ENCODE measurements at regions not wholly inside any gene's neighbourhood (a gene's known extent, or its start where the extent isn't known, plus 50 kb on each side); places are given as distances from the start of the nearest gene placed in this dataset.

- H3K9me3 Mint-ChIP-seq (ENCODE audit: unreplicated experiment) = peaks cover 14% of the 10 kb centered on the region
- no peak for TF ChIP-seq CTCF (IDR thresholded peaks at IDR 0.05; ENCODE audit: partially characterized antibody, unreplicated experiment)
- no peaks in the 10 kb centered on the region for H3K36me3 Mint-ChIP-seq (ENCODE audit: unreplicated experiment)
- H3K4me3 Mint-ChIP-seq (ENCODE audit: unreplicated experiment) = no peak overlapping the region
- no peak for DNase-seq
- H3K27me3 Mint-ChIP-seq (ENCODE audit: unreplicated experiment) = peaks cover 2% of the 10 kb centered on the region
- no peak overlapping the region for H3K27ac Mint-ChIP-seq (ENCODE audit: unreplicated experiment)
- no peaks in the 10 kb centered on the region for H3K4me1 Mint-ChIP-seq (ENCODE audit: low read depth, unreplicated experiment)
Observed at GRCh38 chr12:34334538-34334937, 312.2 kb downstream of the ALG10 start.

- H3K36me3 Mint-ChIP-seq (ENCODE audit: unreplicated experiment) = no peaks in the 10 kb centered on the region
- DNase-seq = no peak
- no peak overlapping the region for H3K4me3 Mint-ChIP-seq (ENCODE audit: unreplicated experiment)
- peaks cover 13% of the 10 kb centered on the region for H3K9me3 Mint-ChIP-seq (ENCODE audit: unreplicated experiment)
- no peak for TF ChIP-seq CTCF (IDR thresholded peaks at IDR 0.05; ENCODE audit: partially characterized antibody, unreplicated experiment)
- H3K27me3 Mint-ChIP-seq (ENCODE audit: unreplicated experiment) = peaks cover 3% of the 10 kb centered on the region
- no peak overlapping the region for H3K27ac Mint-ChIP-seq (ENCODE audit: unreplicated experiment)
- no peaks in the 10 kb centered on the region for H3K4me1 Mint-ChIP-seq (ENCODE audit: low read depth, unreplicated experiment)
Observed at GRCh38 chr12:34334953-34335743, 312.9 kb downstream of the ALG10 start.

- peaks cover 4% of the 10 kb centered on the region for H3K27me3 Mint-ChIP-seq (ENCODE audit: unreplicated experiment)
- no peak overlapping the region for H3K4me3 Mint-ChIP-seq (ENCODE audit: unreplicated experiment)
- H3K9me3 Mint-ChIP-seq (ENCODE audit: unreplicated experiment) = peaks cover 8% of the 10 kb centered on the region
- H3K36me3 Mint-ChIP-seq (ENCODE audit: unreplicated experiment) = no peaks in the 10 kb centered on the region
- no peak for DNase-seq
- TF ChIP-seq CTCF (IDR thresholded peaks at IDR 0.05; ENCODE audit: partially characterized antibody, unreplicated experiment) = no peak
- no peak overlapping the region for H3K27ac Mint-ChIP-seq (ENCODE audit: unreplicated experiment)
- no peaks in the 10 kb centered on the region for H3K4me1 Mint-ChIP-seq (ENCODE audit: low read depth, unreplicated experiment)
Observed at GRCh38 chr12:34335819-34336262, 313.5 kb downstream of the ALG10 start.

- no peak overlapping the region for H3K27ac Mint-ChIP-seq (ENCODE audit: unreplicated experiment)
- no peak for DNase-seq
- no peak for TF ChIP-seq CTCF (IDR thresholded peaks at IDR 0.05; ENCODE audit: partially characterized antibody, unreplicated experiment)
- H3K4me3 Mint-ChIP-seq (ENCODE audit: unreplicated experiment) = no peak overlapping the region
- peaks cover 5% of the 10 kb centered on the region for H3K27me3 Mint-ChIP-seq (ENCODE audit: unreplicated experiment)
- no peaks in the 10 kb centered on the region for H3K36me3 Mint-ChIP-seq (ENCODE audit: unreplicated experiment)
- peaks cover 4% of the 10 kb centered on the region for H3K9me3 Mint-ChIP-seq (ENCODE audit: unreplicated experiment)
- no peaks in the 10 kb centered on the region for H3K4me1 Mint-ChIP-seq (ENCODE audit: low read depth, unreplicated experiment)
Observed at GRCh38 chr12:34336619-34337465, 314.5 kb downstream of the ALG10 start.

GRCh38 chr12:34338751-34339150 is 316.5 kb downstream of the ALG10 start:
- TF ChIP-seq CTCF (IDR thresholded peaks at IDR 0.05; ENCODE audit: partially characterized antibody, unreplicated experiment) = no peak
- H3K27ac Mint-ChIP-seq (ENCODE audit: unreplicated experiment) = no peak overlapping the region
- no peak for DNase-seq
- peaks cover 5% of the 10 kb centered on the region for H3K27me3 Mint-ChIP-seq (ENCODE audit: unreplicated experiment)
- peaks cover 4% of the 10 kb centered on the region for H3K9me3 Mint-ChIP-seq (ENCODE audit: unreplicated experiment)
- H3K36me3 Mint-ChIP-seq (ENCODE audit: unreplicated experiment) = no peaks in the 10 kb centered on the region
- no peak overlapping the region for H3K4me3 Mint-ChIP-seq (ENCODE audit: unreplicated experiment)
- no peaks in the 10 kb centered on the region for H3K4me1 Mint-ChIP-seq (ENCODE audit: low read depth, unreplicated experiment)
